ENCODE measurements at regions not wholly inside any gene's neighbourhood (a gene's known extent, or its start where the extent isn't known, plus 50 kb on each side); places are given as distances from the start of the nearest gene placed in this dataset.

GRCh38 chr11:25613451-25613850 lies 718.5 kb upstream of the ANO3 start:
- TF ChIP-seq POLR2A (IDR thresholded peaks at IDR 0.05; ENCODE audit: low read length), result no peak
- no peak for TF ChIP-seq GATA1 (IDR thresholded peaks at IDR 0.05; ENCODE audit: low read depth, low read length)

Measured in erythroblast (primary cell).